ENCODE measurements at regions not wholly inside any gene's neighbourhood (a gene's known extent, or its start where the extent isn't known, plus 50 kb on each side); places are given as distances from the start of the nearest gene placed in this dataset.

DNA sequence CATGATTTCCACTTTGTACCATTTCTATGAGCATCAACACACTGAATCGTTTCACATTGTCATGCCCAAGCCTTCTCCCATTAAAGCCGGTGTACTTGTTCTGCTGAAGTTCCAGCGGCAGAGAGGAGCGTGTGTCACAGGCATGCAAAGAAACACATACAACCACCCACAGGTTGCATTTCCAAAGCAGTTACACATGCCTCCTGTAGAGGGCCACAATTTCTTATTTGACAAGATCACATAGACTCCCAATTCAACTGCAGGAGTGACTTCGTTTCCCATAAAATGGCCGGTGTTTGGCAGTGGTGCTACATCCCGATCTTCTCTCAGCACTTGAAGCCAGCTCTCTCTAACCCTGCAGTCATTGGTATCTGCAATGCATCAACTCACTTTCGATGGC is 992.6 kb downstream of the NLGN4X start:
- no TSS peak for BruUV-seq (replicated peaks)
- Histone ChIP-seq H3K36me3 (ENCODE audit: low read depth, low read length) (no peaks in the 10 kb centered on the region), H3K79me2 (ENCODE audit: low read length) (no peaks in the 10 kb centered on the region), H3K4me1 (ENCODE audit: insufficient read depth, low read length) (no peaks in the 10 kb centered on the region), H3K9me2 (replicated peaks; ENCODE audit: low read length) (no peaks in the 10 kb centered on the region), H3K27me3 (ENCODE audit: low read length) (no peaks in the 10 kb centered on the region), H3K9me3 (ENCODE audit: low read length) (no peaks in the 10 kb centered on the region), H4K20me1 (ENCODE audit: low read length) (no peaks in the 10 kb centered on the region), H3K4me3 (ENCODE audit: low read length) (no peak overlapping the region), H3K27ac (ENCODE audit: low read length) (no peak overlapping the region), H3K9ac (ENCODE audit: low read length) (no peak overlapping the region), H3F3A (ENCODE audit: low read length, unreplicated experiment) (no peaks in the 10 kb centered on the region), H2AFZ (ENCODE audit: low read length) (peak overlapping the region; percentile 68; the same call in 1 of the 2 replicates), H3K4me2 (ENCODE audit: low read length) (peak overlapping the region; percentile 44; the same call in 1 of the 2 replicates)
- TF ChIP-seq EZH2 (IDR thresholded peaks at IDR 0.05; ENCODE audit: low read length, unreplicated experiment), result no peak
- TF ChIP-seq, protein P1, sequence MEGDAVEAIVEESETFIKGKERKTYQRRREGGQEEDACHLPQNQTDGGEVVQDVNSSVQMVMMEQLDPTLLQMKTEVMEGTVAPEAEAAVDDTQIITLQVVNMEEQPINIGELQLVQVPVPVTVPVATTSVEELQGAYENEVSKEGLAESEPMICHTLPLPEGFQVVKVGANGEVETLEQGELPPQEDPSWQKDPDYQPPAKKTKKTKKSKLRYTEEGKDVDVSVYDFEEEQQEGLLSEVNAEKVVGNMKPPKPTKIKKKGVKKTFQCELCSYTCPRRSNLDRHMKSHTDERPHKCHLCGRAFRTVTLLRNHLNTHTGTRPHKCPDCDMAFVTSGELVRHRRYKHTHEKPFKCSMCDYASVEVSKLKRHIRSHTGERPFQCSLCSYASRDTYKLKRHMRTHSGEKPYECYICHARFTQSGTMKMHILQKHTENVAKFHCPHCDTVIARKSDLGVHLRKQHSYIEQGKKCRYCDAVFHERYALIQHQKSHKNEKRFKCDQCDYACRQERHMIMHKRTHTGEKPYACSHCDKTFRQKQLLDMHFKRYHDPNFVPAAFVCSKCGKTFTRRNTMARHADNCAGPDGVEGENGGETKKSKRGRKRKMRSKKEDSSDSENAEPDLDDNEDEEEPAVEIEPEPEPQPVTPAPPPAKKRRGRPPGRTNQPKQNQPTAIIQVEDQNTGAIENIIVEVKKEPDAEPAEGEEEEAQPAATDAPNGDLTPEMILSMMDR (conservative IDR thresholded peaks at IDR 0.05; ENCODE audit: low read depth, low read length), result peak; percentile 48
- ChIA-PET CTCF (no interaction called here), POLR2A (ENCODE audit: unreplicated experiment) (no interaction called here)
- intact Hi-C loops (cut with micrococcal nuclease), result no loop called here
- ATAC-seq (peak; percentile 49), DNase-seq (peak; percentile 58)

DNA sequence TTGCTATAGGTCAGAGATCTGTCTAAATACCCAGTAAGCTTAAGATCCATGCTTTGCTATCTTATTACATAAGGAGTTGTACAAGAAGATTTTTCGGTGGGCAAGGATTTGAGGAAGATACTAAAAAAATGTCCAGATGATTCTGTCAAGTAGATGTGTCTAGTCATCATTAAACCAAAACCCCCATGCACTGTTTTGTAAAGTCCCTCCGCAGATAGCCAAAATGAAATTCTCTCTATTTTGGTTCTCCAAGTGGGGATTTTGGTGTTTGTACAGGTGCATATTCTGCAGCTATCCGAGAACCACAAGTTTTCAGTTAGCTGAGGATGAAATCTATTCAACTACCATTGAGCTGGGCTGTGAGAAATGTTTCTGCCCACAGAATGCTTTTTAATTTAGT is 994.8 kb downstream of the NLGN4X start:
- DNase-seq (no peak), ATAC-seq (no peak)
- POLR2A ChIA-PET (ENCODE audit: unreplicated experiment), result no interaction called here
- no peaks in the 10 kb centered on the region for H3K27me3 ChIP-seq (ENCODE audit: low read length)
- no peaks in the 10 kb centered on the region for H4K20me1 ChIP-seq (ENCODE audit: low read length)
- H3K4me1 ChIP-seq (ENCODE audit: insufficient read depth, low read length), result no peaks in the 10 kb centered on the region
- intact Hi-C loops (cut with micrococcal nuclease), result no loop called here
- no peak overlapping the region for H3K4me2 ChIP-seq (ENCODE audit: low read length)
- no peak overlapping the region for H2AFZ ChIP-seq (ENCODE audit: low read length)
- no peaks in the 10 kb centered on the region for H3K9me3 ChIP-seq (ENCODE audit: low read length)
- no peaks in the 10 kb centered on the region for H3K9me2 ChIP-seq (replicated peaks; ENCODE audit: low read length)
- TF ChIP-seq, protein P1 (conservative IDR thresholded peaks at IDR 0.05; ENCODE audit: low read depth, low read length), result no peak
- TF ChIP-seq EZH2 (IDR thresholded peaks at IDR 0.05; ENCODE audit: low read length, unreplicated experiment) (no peak), EZH2phosphoT487 (IDR thresholded peaks at IDR 0.05; ENCODE audit: borderline replicate concordance, low read length) (no peak)
- H3K79me2 ChIP-seq (ENCODE audit: low read length), result no peaks in the 10 kb centered on the region
- H3K27ac ChIP-seq (ENCODE audit: low read length), result no peak overlapping the region
- CTCF ChIA-PET, result no interaction called here
- no peaks in the 10 kb centered on the region for H3K36me3 ChIP-seq (ENCODE audit: low read depth, low read length)
- no peak overlapping the region for H3K4me3 ChIP-seq (ENCODE audit: low read length)
- BruUV-seq (replicated peaks), result no TSS peak
- H3K9ac ChIP-seq (ENCODE audit: low read length), result no peak overlapping the region
- H3F3A ChIP-seq (ENCODE audit: low read length, unreplicated experiment), result no peaks in the 10 kb centered on the region

DNA sequence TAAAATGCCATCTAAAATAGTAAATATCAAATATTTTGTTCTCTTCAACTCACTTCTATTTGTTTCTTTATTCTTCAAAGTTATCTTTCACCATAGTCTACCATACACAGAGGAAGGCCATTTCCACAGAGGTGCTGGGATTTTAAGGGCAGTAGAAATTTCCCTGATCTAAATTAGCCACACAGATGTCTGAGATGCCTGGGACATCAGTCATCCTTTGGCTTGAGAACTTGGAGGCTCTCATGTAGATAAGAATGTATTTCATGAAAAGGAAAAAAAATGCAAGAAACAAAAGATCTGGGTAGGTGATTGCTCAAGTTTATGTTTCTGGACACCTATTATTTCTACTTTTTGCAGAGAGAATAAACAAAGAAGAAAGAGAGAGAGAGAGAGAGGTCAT is 1008.2 kb downstream of the NLGN4X start:
- no peak for DNase-seq
- no peak overlapping the region for H3K27ac ChIP-seq (ENCODE audit: low read length)
- ATAC-seq, result no peak

More for the DNA sequence above, 1008.2 kb downstream of the NLGN4X start:
- H3K9ac ChIP-seq (ENCODE audit: low read length), result no peak overlapping the region
- H3K36me3 ChIP-seq (ENCODE audit: low read depth, low read length), result no peaks in the 10 kb centered on the region
- TF ChIP-seq EZH2phosphoT487 (IDR thresholded peaks at IDR 0.05; ENCODE audit: borderline replicate concordance, low read length) (no peak), EZH2 (IDR thresholded peaks at IDR 0.05; ENCODE audit: low read length, unreplicated experiment) (no peak)
- TF ChIP-seq, protein P1 (conservative IDR thresholded peaks at IDR 0.05; ENCODE audit: low read depth, low read length), result no peak
- BruUV-seq (replicated peaks), result no TSS peak
- H3K4me1 ChIP-seq (ENCODE audit: insufficient read depth, low read length), result no peaks in the 10 kb centered on the region
- H4K20me1 ChIP-seq (ENCODE audit: low read length), result no peaks in the 10 kb centered on the region
- ChIA-PET POLR2A (ENCODE audit: unreplicated experiment) (no interaction called here), CTCF (no interaction called here)
- no peak overlapping the region for H2AFZ ChIP-seq (ENCODE audit: low read length)
- no peak overlapping the region for H3K4me3 ChIP-seq (ENCODE audit: low read length)
- no peak overlapping the region for H3K4me2 ChIP-seq (ENCODE audit: low read length)
- no peaks in the 10 kb centered on the region for H3K9me2 ChIP-seq (replicated peaks; ENCODE audit: low read length)
- no peaks in the 10 kb centered on the region for H3K27me3 ChIP-seq (ENCODE audit: low read length)
- intact Hi-C loops (cut with micrococcal nuclease), result no loop called here
- no peaks in the 10 kb centered on the region for H3K79me2 ChIP-seq (ENCODE audit: low read length)
- no peaks in the 10 kb centered on the region for H3K9me3 ChIP-seq (ENCODE audit: low read length)
- no peaks in the 10 kb centered on the region for H3F3A ChIP-seq (ENCODE audit: low read length, unreplicated experiment)
